ENCODE measurements at regions not wholly inside any gene's neighbourhood (a gene's known extent, or its start where the extent isn't known, plus 50 kb on each side); places are given as distances from the start of the nearest gene placed in this dataset.

GRCh38 chr16:26992666-26993349 lies 73.9 kb upstream of the C16orf82 start:
- no peak for DNase-seq

DNA sequence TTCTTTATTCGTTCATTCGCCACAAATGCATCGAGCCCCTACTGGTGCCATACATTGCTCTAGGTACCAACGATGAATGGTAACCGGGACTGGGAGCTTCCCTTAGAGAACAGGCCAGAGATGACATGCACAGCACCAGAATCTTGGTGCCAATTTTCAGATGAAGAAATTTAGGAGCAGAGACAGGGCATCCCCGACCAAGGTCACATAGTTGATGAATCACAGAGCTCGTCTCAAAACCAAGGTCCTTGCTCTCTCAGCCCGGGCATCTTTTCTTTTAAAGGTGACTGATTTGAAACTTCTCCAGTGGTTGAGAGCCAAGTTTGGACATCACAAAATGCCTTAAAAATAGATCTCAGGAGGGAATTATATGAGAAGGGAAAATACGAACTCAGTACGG lies 73.2 kb upstream of the C16orf82 start:
- no peak for DNase-seq

GRCh38 chr16:26993963-26994362 lies 72.8 kb upstream of the C16orf82 start:
- DNase-seq: no peak

DNA sequence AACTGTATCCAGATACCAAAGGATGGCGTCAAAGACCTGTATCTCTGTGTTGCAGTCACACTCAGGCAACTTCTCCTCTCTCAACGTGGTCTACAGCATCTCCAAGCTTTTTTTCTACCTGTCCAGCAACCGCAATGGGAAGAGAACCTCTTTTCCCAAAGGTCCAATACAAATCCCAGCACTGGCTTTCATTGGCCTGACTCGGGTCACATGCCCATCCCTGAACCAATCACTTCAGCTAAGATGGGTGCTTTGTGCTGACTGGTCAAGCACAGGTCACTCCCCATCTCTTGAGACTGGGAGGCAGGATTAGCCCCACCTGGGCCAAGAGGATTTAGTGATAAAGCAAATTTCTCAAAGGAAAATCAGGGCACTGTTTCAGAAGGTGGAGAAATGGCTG lies 71.2 kb upstream of the C16orf82 start:
- DNase-seq: no peak

GRCh38 chr16:27005386-27005785 lies 61.3 kb upstream of the C16orf82 start:
- no peak for DNase-seq
